ENCODE measurements at regions not wholly inside any gene's neighbourhood (a gene's known extent, or its start where the extent isn't known, plus 50 kb on each side); places are given as distances from the start of the nearest gene placed in this dataset.

GRCh38 chr13:37274569-37275497 is 169.4 kb upstream of the CSNK1A1L start:
- TF ChIP-seq, protein P1, sequence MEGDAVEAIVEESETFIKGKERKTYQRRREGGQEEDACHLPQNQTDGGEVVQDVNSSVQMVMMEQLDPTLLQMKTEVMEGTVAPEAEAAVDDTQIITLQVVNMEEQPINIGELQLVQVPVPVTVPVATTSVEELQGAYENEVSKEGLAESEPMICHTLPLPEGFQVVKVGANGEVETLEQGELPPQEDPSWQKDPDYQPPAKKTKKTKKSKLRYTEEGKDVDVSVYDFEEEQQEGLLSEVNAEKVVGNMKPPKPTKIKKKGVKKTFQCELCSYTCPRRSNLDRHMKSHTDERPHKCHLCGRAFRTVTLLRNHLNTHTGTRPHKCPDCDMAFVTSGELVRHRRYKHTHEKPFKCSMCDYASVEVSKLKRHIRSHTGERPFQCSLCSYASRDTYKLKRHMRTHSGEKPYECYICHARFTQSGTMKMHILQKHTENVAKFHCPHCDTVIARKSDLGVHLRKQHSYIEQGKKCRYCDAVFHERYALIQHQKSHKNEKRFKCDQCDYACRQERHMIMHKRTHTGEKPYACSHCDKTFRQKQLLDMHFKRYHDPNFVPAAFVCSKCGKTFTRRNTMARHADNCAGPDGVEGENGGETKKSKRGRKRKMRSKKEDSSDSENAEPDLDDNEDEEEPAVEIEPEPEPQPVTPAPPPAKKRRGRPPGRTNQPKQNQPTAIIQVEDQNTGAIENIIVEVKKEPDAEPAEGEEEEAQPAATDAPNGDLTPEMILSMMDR (conservative IDR thresholded peaks at IDR 0.05) = no peak
- TF ChIP-seq EZH2 (IDR thresholded peaks at IDR 0.05; ENCODE audit: low read depth) = no peak
